H9 (cell line): ENCODE measurements at regions not wholly inside any gene's neighbourhood (a gene's known extent, or its start where the extent isn't known, plus 50 kb on each side); places are given as distances from the start of the nearest gene placed in this dataset.

ENCODE experiments used
- DNase-seq: peaks from one replicate; pipeline ENCODE4 v3.0.0-alpha.2; 2017
- H2AFZ ChIP-seq: one replicate; pipeline ENCODE4 v1.6.1; 2013; ENCODE audit warnings: mild to moderate bottlenecking, low read length, control low read depth, moderate library complexity
- H2AK5ac ChIP-seq: 2 replicates; pipeline ENCODE4 v1.6.1; 2013; ENCODE audit warnings: low read length, control low read depth, mixed read lengths; ENCODE audit not compliant: insufficient read length
- H2BK120ac ChIP-seq: one replicate; pipeline ENCODE4 v1.6.1; 2013; ENCODE audit warnings: low read depth, mild to moderate bottlenecking, low read length, control low read depth, inconsistent platforms; ENCODE audit not compliant: poor library complexity, severe bottlenecking
- H2BK12ac ChIP-seq: 2 replicates; pipeline ENCODE4 v1.6.1; 2013; ENCODE audit warnings: low read length, control low read depth, mixed read lengths, low read depth; ENCODE audit not compliant: insufficient read length
- H2BK15ac ChIP-seq: 2 replicates; pipeline ENCODE4 v1.6.1; 2013; ENCODE audit warnings: low read depth, low read length, control low read depth
- H2BK20ac ChIP-seq: one replicate; pipeline ENCODE4 v1.6.1; 2013; ENCODE audit warnings: low read depth, mild to moderate bottlenecking, low read length, control low read depth, inconsistent platforms; ENCODE audit not compliant: poor library complexity, severe bottlenecking
- H2BK5ac ChIP-seq: 2 replicates; pipeline ENCODE4 v1.6.1; 2013; ENCODE audit warnings: low read length, control low read depth, mixed read lengths; ENCODE audit not compliant: insufficient read length
- H3K14ac ChIP-seq: 2 replicates; pipeline ENCODE4 v1.6.1; 2013; ENCODE audit warnings: low read length, control low read depth; ENCODE audit not compliant: insufficient read depth
- H3K18ac ChIP-seq: 2 replicates; pipeline ENCODE4 v1.6.1; 2013; ENCODE audit warnings: low read depth, mild to moderate bottlenecking, mixed read lengths, low read length, control low read depth; ENCODE audit not compliant: insufficient read length
- H3K23ac ChIP-seq: 2 replicates; pipeline ENCODE4 v1.6.1; 2013; ENCODE audit warnings: low read length, control low read depth, mixed read lengths, low read depth; ENCODE audit not compliant: insufficient read length
- H3K23me2 ChIP-seq: 2 replicates; pipeline ENCODE4 v1.6.1; 2013; ENCODE audit warnings: low read depth, mild to moderate bottlenecking, mixed read lengths, low read length, control low read depth; ENCODE audit not compliant: insufficient read length, poor library complexity, severe bottlenecking
- H3K27ac ChIP-seq: 2 replicates; pipeline ENCODE4 v1.5.1; 2013; ENCODE audit warnings: low read length, control low read depth, mixed read lengths, low read depth; ENCODE audit not compliant: insufficient read length
- H3K27me3 ChIP-seq: 2 replicates; pipeline ENCODE4 v1.6.1; 2013; ENCODE audit warnings: low read length, control low read depth, inconsistent platforms; ENCODE audit not compliant: insufficient read depth
- H3K4ac ChIP-seq: 2 replicates; pipeline ENCODE4 v1.6.1; 2013; ENCODE audit warnings: low read depth, mild to moderate bottlenecking, control low read depth, inconsistent platforms, low read length, moderate library complexity
- H3K4me1 ChIP-seq: 2 replicates; pipeline ENCODE4 v1.6.1; 2013; ENCODE audit warnings: low read length, control low read depth, inconsistent platforms; ENCODE audit not compliant: insufficient read depth
- H3K4me2 ChIP-seq: 2 replicates; pipeline ENCODE4 v1.6.1; 2013; ENCODE audit warnings: low read length, control low read depth, mixed read lengths; ENCODE audit not compliant: insufficient read length, insufficient read depth
- H3K56ac ChIP-seq: 2 replicates; pipeline ENCODE4 v1.6.1; 2013; ENCODE audit warnings: low read depth, mild to moderate bottlenecking, mixed read lengths, low read length, control low read depth; ENCODE audit not compliant: insufficient read length
- H3K79me1 ChIP-seq: 2 replicates; pipeline ENCODE4 v1.6.1; 2013; ENCODE audit warnings: low read depth, mild to moderate bottlenecking, moderate library complexity, low read length, control low read depth, inconsistent platforms; ENCODE audit not compliant: insufficient read depth, poor library complexity, severe bottlenecking
- H3K79me2 ChIP-seq: 2 replicates; pipeline ENCODE4 v1.6.1; 2013; ENCODE audit warnings: low read length, control low read depth, inconsistent platforms; ENCODE audit not compliant: insufficient read depth
- H3K9ac ChIP-seq: 2 replicates; pipeline ENCODE4 v1.6.1; 2013; ENCODE audit warnings: low read length, control low read depth, mixed read lengths; ENCODE audit not compliant: insufficient read length; ENCODE audit errors: extremely low read depth
- H3K9me3 ChIP-seq: one replicate; pipeline ENCODE4 v1.6.1; 2013; ENCODE audit warnings: low read depth, low read length, inconsistent platforms; ENCODE audit not compliant: control insufficient read depth
- H3T11ph ChIP-seq: one replicate; pipeline ENCODE4 v1.6.1; 2013; ENCODE audit warnings: mild to moderate bottlenecking, low read length, control low read depth, inconsistent platforms
- H4K20me1 ChIP-seq: one replicate; pipeline ENCODE4 v1.6.1; 2013; ENCODE audit not compliant: control insufficient read depth, insufficient read length, insufficient read depth
- H4K5ac ChIP-seq: 2 replicates; pipeline ENCODE4 v1.6.1; 2013; ENCODE audit warnings: low read depth, mild to moderate bottlenecking, mixed read lengths, low read length, control low read depth; ENCODE audit not compliant: insufficient read length
- H4K8ac ChIP-seq: replicated peaks from 2 replicates; pipeline ENCODE4 v1.6.1; 2013; ENCODE audit warnings: low read length, control low read depth, mixed read lengths, low read depth; ENCODE audit not compliant: insufficient read length
- H4K91ac ChIP-seq: 2 replicates; pipeline ENCODE4 v1.6.1; 2013; ENCODE audit warnings: low read depth, mild to moderate bottlenecking, moderate library complexity, mixed read lengths, low read length, control low read depth; ENCODE audit not compliant: insufficient read length
- H3K27ac Mint-ChIP-seq, 3 experiments: 2 replicates in 2 of 3; 3 replicates in 1 of 3; pipeline ENCODE4 v1.8.0; 2020 to 2021; ENCODE audit warnings: mixed read lengths in 3 of 3, mild to moderate bottlenecking in 1 of 3, moderate library complexity in 1 of 3
- H3K27me3 Mint-ChIP-seq: 2 replicates; pipeline ENCODE4 v1.8.0; 2021; ENCODE audit warnings: low read depth, mild to moderate bottlenecking, moderate library complexity, mixed read lengths
- H3K36me3 Mint-ChIP-seq, 3 experiments: 2 replicates in 2 of 3; 3 replicates in 1 of 3; pipeline ENCODE4 v1.8.0; 2020 to 2021; ENCODE audit warnings: low read depth in 3 of 3, mixed read lengths in 3 of 3; ENCODE audit not compliant: insufficient read depth in 1 of 3
- H3K4me1 Mint-ChIP-seq, 2 experiments: 2 replicates each; pipeline ENCODE4 v1.8.0; 2020; ENCODE audit warnings: mixed read lengths in 2 of 2
- H3K4me3 Mint-ChIP-seq, 2 experiments: 2 replicates in 1 of 2; 3 replicates in 1 of 2; pipeline ENCODE4 v1.8.0; 2020 to 2021; ENCODE audit warnings: mild to moderate bottlenecking in 2 of 2, mixed read lengths in 2 of 2, moderate library complexity in 1 of 2
- H3K9me3 Mint-ChIP-seq, 2 experiments: 2 replicates in 1 of 2; 3 replicates in 1 of 2; pipeline ENCODE4 v1.8.0; 2020; ENCODE audit warnings: mild to moderate bottlenecking in 2 of 2, mixed read lengths in 2 of 2, moderate library complexity in 1 of 2
- WGBS: extraction: QIAGEN DNeasy Blood & Tissue Kit; methylation state at CpG from one replicate; pipeline ENCODE4 v1.1.7; 2013; ENCODE audit warnings: missing lambda C conversion rate, low lambda C conversion rate, mixed read lengths; ENCODE audit not compliant: insufficient read length; ENCODE audit errors: extremely low coverage; 5-methylcytosine and 5-hydroxymethylcytosine counted together
- TF ChIP-seq, protein P1 (sequence below): fragments of 200-600 bp; sonication (generic); conservative IDR thresholded peaks from 3 replicates; pipeline ENCODE4 v1.8.0; 2021; ENCODE audit warnings: antibody characterized with exemption, mild to moderate bottlenecking

DNA sequence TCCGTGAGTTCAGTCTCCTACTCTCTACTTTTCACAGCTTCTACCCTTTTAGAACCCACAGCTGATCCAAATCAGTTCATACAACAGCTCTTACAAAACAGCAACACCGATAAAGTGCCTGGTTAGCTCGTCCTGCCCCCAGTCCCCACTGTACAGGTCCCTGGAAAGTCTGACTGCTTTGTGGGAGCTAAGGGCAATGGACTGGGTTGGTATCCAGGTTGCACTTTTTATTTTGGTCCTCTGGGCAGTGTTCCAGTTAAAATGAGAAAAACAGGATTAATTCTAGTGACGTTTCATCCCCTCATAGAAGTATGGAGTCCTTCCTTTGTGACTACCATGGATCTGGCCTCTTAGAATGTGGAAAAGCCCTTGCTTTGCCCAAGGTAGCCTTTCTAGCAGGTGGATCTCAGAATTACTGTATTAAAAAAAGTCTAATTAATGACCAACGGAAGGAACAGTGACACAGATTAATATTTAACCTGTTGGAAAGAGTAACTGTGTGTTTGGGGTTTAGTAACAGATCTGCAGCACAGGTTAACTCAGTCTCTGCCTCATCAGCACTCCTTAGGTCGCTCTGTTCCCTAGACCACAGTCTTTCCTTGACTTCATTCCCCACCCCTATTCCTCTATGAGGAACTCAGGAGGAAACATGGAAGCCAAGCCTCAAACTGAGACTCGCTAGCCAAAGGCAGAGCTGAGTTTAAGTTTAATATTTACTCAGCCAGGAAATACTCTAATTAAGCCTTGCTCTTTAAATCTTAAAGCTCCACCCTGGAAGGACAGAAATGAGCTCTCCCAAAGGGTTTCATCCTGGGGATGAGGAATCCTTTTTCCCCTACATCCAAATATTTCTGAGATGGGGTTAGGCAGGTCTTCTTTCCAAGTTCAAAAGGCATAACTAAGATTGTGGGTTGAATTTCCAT is 52.8 kb upstream of the ITGA6 start:
- no peak overlapping the region for H2BK12ac ChIP-seq
- H3T11ph ChIP-seq, result no peak overlapping the region
- no peaks in the 10 kb centered on the region for H4K20me1 ChIP-seq
- H4K5ac ChIP-seq, result no peak overlapping the region
- H3K27me3 Mint-ChIP-seq, result peaks cover 7% of the 10 kb centered on the region
- H4K91ac ChIP-seq, result no peak overlapping the region
- no peak overlapping the region for H2AK5ac ChIP-seq
- H3K56ac ChIP-seq, result no peak overlapping the region
- no peak overlapping the region for H2BK15ac ChIP-seq
- TF ChIP-seq, protein P1, sequence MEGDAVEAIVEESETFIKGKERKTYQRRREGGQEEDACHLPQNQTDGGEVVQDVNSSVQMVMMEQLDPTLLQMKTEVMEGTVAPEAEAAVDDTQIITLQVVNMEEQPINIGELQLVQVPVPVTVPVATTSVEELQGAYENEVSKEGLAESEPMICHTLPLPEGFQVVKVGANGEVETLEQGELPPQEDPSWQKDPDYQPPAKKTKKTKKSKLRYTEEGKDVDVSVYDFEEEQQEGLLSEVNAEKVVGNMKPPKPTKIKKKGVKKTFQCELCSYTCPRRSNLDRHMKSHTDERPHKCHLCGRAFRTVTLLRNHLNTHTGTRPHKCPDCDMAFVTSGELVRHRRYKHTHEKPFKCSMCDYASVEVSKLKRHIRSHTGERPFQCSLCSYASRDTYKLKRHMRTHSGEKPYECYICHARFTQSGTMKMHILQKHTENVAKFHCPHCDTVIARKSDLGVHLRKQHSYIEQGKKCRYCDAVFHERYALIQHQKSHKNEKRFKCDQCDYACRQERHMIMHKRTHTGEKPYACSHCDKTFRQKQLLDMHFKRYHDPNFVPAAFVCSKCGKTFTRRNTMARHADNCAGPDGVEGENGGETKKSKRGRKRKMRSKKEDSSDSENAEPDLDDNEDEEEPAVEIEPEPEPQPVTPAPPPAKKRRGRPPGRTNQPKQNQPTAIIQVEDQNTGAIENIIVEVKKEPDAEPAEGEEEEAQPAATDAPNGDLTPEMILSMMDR, result no peak
- no peaks in the 10 kb centered on the region for H3K9me3 ChIP-seq
- H3K23me2 ChIP-seq, result no peaks in the 10 kb centered on the region
- no peak overlapping the region for H2BK5ac ChIP-seq
- peaks cover 19 to 20% of the 10 kb centered on the region in 2 experiments for H3K9me3 Mint-ChIP-seq
- no peak overlapping the region for H2BK120ac ChIP-seq
- peaks cover 36 to 40% of the 10 kb centered on the region in 2 experiments for H3K4me1 Mint-ChIP-seq
- H3K9ac ChIP-seq, result no peak overlapping the region
- H3K4ac ChIP-seq, result no peak overlapping the region
- H4K8ac ChIP-seq, result no peak overlapping the region
- WGBS, result no CpG with 5 or more reads among the region's 7 CpGs
- H3K18ac ChIP-seq, result no peak overlapping the region
- peaks cover under 1 to 22% (median 13%) of the 10 kb centered on the region in 3 experiments; a peak in 6 of 7 replicates for H3K36me3 Mint-ChIP-seq
- no peak overlapping the region for H3K4me2 ChIP-seq
- H3K14ac ChIP-seq, result no peak overlapping the region
- no peak overlapping the region for H2BK20ac ChIP-seq
- no peak overlapping the region for H2AFZ ChIP-seq
- H3K23ac ChIP-seq, result no peak overlapping the region
- DNase-seq, result no peak
- H3K27ac ChIP-seq, result no peak overlapping the region
- H3K79me1 ChIP-seq, result no peaks in the 10 kb centered on the region
- no peak overlapping the region for H3K4me3 Mint-ChIP-seq
- H3K27me3 ChIP-seq, result no peaks in the 10 kb centered on the region
- H3K79me2 ChIP-seq, result no peaks in the 10 kb centered on the region
- no peak overlapping the region for H3K27ac Mint-ChIP-seq
- H3K4me1 ChIP-seq, result peaks cover 4% of the 10 kb centered on the region; the same call in 1 of the 2 replicates
